Hepatocyte (in vitro differentiated cells): ENCODE measurements at regions not wholly inside any gene's neighbourhood (a gene's known extent, or its start where the extent isn't known, plus 50 kb on each side); places are given as distances from the start of the nearest gene placed in this dataset.

ENCODE experiments used
- CTCF ChIP-seq: fragments of 200-600 bp; sonication (generic); IDR thresholded peaks from 2 replicates; pipeline ENCODE4 v1.5.1; 2016; ENCODE audit warnings: antibody characterized with exemption, mild to moderate bottlenecking; ENCODE audit not compliant: poor library complexity
- EZH2 ChIP-seq: fragments of 200-600 bp; sonication (generic); IDR thresholded peaks from 2 replicates; pipeline ENCODE4 v1.6.1; 2016; ENCODE audit warnings: antibody characterized with exemption, mild to moderate bottlenecking, borderline replicate concordance

GRCh38 chr13:34567597-34567996 lies 374.5 kb upstream of the NBEA start:
- TF ChIP-seq CTCF (no peak), EZH2 (no peak)
